GM19455 (cell line): ENCODE measurements at regions not wholly inside any gene's neighbourhood (a gene's known extent, or its start where the extent isn't known, plus 50 kb on each side); places are given as distances from the start of the nearest gene placed in this dataset.
"Not testable (repeated sequence)": the region's sequence is repeated elsewhere in the genome, so short reads cannot be mapped to it uniquely, and the experiment has no call there.

ENCODE experiments used
- ATAC-seq: cut with Tn5 transposase; IDR thresholded peaks from one replicate; pipeline ENCODE4 v1.9.1; 2021; ENCODE audit not compliant: unreplicated experiment

DNA sequence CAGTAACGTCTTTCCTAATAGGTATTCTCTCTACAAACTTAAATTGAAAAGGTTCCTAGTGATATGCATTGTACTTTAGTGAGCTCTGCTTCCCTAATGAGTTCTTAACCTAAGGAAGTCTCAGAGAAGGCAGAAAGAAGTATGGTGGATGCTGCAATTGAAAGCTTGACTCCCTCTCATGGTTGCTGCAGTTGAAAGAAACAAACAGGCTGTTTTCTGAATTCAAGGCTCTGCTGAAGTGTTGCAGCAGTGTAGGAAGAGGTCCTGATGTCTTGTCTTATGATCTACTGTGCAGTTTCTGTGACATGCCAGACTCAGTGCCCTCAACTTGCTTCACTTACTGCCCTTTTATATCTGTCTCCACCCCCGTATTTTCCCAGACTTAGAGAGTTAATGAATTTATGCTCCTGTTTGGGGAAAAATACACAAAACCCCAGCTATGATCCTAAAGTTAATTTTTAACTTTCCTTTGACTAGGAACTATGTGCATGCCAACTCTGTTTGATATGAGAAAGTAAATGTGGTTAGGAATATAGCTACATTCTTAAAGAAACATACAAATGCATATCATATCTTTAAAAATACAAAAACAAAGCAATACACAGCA lies 655.3 kb upstream of the FAM98A start:
- ATAC-seq, result no peak

DNA sequence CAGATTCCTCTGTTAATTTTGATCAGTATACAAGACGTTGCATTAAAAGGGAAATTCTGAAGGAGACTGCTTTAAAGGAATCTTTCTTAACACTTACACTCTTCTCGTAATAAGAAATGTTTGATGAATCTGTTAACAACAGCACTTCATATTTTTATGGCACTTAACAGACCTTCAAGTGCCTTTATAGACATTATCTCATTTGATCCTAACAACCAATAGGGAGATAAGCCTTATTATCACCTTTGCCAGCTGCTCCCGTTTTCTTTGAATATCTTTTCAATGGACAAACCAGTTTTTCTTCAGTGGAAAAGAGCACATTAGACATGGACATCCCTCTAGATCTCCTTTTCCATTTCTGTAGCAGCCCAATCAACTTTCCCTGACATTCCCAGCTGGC lies 653.0 kb upstream of the FAM98A start:
- no peak for ATAC-seq

DNA sequence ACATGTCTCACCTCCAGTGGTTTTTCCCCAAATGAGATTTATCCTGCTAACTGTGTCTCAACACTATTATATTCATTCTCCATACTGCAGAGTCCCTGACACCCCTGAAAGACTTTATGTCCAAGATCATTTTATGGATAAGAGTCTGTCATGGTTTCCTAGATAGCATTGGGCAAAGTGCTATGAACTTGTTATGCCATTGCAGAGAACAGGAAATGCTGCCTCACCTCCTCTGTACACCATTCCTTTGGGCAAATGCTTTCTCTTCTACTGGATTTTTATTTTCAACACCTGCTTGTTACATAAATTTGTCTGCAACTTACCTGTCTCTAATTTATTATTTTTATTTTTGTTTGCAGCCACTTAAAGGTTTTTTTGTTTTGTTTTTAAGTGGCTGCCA lies 652.5 kb upstream of the FAM98A start:
- ATAC-seq, result no peak

DNA sequence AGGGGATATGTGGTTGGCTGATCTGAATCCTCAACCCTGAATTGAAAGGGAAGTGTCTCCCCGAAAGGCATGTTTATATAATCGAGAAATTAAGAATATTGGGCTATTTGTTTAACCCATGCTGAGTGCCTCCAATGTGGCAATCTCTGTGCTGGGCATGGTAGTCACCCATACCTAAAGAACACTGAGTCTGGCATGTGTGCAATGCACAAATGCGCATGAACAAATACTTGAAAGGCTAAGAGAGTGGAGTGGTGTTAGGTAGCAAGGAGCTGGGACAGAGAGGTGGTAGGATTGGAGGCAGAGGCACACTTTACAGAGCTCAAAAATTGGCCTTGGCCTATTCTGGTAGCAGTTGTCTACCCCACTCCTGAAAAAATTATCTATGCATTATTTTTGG lies 645.1 kb upstream of the FAM98A start:
- no peak for ATAC-seq

DNA sequence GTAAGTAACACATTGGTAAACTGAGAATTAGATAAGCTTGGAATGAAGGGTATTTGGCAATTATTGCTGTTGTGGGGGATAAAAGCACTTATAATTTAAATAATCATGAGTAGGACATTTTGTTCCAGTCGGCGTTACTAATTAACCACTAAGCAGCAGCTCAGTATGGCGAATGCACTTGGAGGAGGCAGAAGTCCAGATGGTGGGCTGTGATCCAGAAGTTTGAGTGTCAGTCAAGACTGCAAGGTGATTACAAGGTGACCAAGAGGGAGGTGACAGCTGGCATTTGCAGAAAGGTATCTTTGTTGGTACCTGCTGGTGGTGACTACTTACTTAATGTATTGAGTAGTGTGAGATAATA lies 643.6 kb upstream of the FAM98A start:
- ATAC-seq, result no peak

DNA sequence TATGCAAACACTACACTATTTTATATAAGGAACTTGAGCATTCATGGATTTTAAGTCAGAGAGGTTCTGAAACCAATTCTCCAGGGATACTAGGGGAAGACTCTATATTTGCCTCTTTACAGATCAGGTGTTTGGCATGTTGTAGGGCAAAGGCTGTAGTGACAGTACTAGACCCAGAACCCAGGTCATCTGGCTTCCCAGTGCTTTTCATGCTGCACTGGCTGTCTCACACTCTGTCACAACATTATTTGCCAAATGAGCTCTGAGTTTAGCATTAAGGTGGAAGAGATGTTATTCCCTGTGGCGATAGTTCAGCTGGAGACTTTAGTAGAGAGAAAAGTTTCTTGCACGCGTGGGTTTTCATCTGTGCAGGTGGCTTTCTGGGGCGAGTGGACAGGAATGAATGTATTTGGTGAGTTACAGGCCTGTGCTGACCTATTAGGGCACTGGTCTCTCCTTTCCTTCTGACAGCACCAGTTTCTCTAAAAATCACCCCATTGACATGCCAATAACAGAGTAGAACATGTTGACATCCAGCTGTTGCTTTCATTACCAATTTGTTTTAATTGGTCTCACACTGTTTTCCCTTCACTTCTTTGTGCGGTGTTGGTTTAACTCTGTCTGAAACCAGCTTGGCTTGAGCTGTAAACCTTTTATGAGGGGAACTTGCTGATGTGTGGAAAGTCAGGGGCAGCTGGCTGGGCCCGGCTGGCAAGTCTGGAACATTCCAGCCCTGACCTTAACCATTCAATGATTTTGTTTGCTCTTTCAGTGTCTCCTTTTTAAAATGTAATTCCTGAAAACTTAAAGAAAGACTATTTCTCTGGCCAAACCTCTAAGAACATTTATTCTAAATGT lies 643.0 kb upstream of the FAM98A start:
- no peak for ATAC-seq

DNA sequence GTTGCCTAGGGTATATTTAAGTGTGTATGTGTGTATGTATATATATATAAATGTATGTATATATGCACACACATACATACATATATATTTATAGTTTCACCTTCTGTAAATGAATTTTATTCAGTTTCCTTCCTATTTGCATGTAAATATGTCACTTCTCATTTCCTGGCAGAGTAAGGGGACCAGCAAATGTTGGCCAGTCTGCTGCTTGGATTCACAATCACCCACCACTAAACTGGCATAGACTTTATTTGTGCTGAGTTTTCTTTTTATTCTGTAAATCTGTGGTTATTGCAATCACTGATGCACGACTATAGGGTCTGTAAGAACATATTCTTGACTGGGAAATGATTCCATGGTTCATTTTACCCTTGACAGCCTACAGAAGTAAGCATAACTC lies 640.4 kb upstream of the FAM98A start:
- no peak for ATAC-seq

DNA sequence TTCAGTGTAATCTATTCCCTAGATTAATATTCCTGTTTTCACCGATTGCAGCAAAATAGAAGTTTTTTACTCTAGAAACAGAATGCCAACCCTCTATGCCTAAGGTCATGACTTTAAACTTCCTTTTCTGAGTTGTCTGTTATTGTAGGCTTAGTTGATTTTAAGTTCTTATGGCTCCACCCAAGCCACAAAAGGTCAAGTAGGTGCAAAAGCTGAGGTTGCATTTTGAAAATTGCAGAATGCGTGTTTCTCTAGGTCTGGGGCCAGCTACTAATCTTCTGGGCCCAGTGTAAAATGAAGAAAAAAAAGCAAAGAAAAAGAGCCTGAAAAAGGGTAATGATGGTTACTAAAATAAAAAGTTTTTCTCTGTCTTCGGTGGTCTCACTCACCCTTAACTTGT lies 635.7 kb upstream of the FAM98A start:
- no peak for ATAC-seq

DNA sequence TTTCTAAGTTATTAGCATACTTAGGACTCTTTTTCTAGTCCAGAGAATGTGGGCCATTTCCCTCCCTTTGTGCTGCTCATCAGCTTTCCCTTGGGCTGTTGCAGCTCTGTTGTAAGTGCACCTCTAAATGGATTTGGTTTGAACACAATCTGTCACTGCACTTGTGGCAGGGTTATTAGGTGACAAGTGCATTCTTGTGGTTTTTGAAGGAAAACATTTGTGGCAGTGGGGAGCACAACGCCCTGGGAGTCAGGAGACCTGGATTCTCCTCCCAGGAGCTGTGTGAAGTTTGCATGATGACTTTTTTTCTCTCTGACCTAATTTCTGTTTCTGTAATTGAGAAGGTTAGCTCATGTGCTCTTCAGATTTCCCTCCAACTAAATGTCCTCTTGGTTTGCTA lies 630.9 kb upstream of the FAM98A start:
- ATAC-seq, result no peak

DNA sequence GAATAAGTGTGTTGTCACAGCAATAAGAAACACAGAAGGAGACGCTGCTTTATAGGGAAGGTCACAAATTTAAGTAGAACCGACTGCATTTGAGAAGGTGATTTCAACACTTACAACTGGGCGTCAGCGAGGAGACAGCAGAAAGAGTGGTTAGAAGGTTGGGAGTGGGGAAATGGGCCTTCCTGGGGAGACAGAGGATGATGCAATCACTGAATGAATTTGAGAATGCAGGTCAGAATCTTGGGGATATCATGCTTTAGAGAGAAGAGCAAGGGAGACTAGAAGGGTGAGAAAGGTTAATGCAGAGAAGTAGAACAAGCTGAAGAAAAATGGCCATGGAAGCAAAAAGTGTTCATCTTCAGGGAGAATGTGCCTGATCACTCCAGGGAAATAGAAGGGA lies 616.1 kb upstream of the FAM98A start:
- no peak for ATAC-seq

DNA sequence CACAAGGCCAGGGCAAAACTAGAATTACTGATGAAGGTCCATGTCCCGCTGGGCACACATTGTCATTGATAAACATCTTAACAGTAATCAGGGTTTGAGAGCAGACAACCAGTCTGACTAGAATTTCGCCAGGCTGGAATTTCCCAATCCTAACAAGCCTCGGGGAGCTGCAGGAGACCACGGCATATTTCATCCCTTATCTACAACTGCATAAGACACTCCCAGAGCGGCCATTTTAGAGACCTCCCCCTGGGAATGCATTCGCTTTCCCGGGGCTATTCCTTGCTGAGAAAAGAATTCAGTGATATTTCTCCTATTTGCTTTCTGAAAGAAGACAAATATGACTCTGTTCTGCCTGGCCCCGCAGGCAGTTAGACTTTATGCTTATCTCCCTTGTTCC lies 611.3 kb upstream of the FAM98A start:
- ATAC-seq, result not testable (repeated sequence)

DNA sequence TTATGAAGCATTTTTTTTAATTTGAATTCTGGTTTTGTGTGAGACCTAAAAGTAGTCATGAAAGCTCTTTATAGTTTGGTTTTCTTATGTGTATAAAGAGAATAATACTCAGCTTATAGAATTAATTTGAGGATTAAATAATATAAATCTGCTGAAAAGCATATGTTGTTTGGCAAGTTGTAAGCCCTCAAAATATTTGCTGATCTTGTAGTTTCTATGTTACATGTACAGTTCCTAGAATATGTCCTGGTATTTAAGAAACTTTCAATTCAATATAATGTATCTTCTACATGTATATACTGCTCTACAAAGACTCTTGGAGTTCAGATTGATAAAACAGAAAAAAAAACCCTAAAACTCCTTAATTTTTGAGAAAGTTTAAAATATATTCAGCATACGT lies 605.5 kb upstream of the FAM98A start:
- no peak for ATAC-seq

DNA sequence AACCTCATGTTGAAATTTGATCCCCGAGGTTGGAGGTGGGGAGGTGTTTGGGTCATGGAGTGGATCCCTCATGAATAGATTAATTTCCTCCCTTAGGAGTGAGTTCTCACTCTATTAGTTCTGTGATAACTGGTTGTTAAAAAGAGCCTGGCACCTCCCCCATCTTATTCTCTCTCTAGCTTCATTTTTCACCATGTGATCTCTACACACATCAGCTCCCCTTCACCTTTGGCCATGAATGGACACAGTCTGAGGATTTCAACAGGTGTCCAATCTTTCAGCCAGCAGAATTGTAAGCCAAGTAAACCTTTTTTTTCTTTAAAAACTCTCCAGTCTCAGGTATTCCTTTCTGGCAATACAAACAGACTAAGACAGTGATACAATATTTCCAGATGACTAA lies 602.0 kb upstream of the FAM98A start:
- no peak for ATAC-seq

DNA sequence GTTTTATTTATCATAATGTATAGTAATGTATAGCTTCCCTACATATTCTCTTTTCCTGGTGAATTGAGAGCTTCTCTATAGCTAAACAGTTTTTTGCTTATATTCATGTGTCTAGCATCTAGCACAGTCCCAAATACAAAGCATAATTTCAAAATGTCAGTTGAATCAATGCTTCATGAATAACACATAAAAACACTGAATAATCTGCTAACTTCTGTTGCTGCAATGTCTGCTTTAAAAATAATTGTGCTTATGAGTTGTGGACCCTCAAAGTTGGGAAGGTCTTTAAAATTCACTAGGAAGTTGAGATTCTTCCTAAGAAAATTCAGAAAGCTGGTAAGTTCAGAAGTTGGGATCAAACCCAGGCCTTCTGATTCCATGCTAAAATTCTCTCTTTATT lies 600.9 kb upstream of the FAM98A start:
- ATAC-seq, result no peak

DNA sequence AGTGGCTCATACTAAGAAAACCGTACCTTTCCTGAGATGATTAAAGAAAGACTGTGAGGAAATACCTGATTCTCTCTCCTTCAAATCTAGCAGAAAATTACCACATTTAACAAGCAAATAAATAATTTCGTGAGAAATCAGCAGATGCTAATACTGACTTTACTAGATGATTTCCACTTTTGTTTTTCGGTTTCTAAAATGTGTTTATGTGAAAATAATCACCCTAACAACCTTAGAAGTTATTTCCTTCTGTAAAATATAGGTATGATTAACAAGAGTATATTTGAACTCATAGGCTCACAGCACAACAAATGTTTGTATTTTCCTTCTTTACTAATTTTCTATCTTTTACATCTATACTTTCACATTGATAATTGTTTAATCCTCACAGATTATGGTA lies 594.1 kb upstream of the FAM98A start:
- ATAC-seq, result no peak

DNA sequence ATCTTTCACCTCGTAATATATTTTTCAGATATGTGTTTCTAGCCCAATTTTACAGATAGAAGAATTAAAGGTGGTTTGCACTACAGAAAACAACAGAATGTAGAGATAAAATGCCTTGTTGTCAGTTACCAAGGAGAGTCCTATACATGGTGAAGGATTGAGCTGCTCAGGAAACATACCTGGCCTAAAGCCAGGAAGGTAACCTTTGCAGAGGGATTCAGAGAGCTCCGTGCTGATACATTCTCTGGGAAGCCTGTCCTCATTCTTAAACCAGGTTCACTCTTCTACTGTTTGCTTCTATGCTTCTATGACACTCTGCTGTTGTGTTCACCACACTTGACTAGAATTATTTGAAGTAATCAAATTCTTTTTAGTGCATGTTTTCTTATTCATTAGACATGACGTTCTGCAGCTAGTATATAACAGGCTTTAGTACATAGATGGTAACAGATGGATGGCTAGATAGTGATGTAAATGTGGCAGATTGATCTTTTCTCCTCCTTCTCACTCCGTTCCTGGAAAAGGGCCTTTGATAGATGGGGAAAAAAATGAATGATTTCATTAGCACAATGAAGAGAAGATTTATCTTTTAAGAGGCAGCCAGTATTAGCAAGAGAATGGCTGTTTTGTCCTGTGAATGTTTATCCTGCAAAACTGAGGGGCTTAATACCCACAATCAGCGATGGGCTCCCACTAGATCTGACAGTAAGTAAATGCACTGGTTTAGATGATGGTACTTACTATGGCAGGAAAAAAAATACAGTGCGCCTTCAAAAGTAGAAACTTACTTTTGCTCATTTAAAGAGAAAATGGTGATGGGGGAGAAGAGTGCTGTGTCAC lies 589.6 kb upstream of the FAM98A start:
- no peak for ATAC-seq

DNA sequence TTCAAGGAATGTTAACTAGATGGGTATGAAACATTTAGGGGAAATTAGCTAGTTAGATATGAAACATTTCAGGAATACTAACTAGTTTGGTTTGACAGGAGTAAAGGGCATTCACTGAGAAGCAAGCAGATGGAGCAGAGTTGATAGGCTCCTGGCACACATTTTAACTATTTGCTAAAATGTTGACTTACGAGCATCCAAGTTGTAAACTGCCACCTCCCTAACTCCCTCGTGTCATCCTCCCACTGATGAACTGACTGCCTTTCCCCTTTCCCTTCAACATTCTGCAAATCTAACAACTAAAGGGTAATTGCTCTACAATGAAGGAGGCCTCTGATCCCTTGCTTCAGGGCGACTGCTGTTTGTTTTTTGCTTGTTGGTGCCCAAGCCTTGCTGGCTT lies 580.4 kb upstream of the FAM98A start:
- ATAC-seq, result no peak

DNA sequence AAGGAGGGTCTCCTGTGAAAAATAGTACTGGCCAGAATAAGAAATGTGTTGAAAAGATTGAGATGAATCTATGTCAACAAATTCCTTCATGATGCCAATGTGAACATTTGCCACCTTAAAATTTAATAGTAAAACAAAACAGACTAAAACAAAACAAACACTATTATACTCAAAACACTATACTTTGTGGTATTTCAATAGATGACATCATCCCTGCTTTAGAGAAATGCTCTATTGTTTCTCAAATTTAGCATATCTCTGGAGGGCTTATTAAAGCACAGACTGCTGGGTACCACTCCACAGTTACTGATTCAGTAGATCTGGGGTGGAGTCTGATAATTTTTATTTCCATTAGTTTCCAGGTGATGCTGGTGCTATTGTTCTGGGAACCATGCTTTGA lies 579.4 kb upstream of the FAM98A start:
- ATAC-seq, result no peak

DNA sequence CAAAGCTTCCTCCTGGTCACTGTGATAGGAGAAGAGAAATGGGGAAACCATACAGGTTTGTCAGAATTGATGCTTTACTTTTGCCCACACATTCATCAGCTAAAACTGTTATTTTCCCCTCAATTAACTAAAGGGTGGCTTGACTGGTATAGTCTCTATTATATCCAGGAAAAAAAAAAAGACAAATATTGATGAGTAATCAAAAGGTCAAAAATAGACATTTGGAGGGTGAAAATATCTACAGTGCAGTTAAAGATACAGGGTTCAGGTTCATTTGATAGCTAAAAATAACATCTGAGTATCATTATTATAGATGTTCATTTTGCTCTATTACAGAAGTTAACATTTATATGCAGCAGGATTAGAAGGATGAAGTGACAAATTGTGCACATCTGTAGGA lies 577.6 kb upstream of the FAM98A start:
- ATAC-seq, result no peak

DNA sequence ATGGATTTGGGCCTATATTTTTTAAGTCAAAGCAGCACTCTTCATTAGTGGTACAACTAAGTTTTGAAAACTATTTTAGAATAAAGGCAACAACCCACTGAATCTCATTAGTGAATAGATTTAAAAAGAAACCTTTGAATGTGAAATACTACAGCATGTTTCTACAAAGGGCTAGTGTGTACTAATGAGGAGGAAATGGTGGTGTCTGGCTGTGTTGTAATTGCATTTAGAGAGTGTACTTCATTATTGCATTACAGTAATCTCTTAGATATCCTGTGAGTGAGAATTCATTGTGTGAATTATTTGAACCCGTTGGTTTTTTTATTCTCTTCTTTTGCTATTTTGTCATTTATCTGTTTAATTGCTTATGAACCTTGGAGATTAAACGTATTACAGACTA lies 575.4 kb upstream of the FAM98A start:
- no peak for ATAC-seq

DNA sequence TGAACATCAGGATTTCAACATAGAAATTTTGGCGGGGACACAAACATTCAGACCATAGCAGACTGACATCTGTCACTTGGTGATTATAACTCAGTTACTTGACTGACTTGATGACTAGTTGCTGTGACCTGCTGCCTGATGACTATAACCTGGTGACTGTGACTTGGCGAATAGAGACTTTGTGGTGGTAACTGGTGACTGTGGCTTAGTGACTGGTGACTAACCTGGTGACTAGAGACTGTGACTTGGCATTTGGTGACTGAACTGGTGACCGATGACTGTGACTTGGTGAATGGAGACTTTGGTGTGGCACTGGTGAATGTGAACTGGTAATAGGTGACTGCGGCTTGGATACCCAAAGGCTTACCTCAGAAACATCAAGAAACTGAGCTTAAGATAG lies 563.1 kb upstream of the FAM98A start:
- ATAC-seq, result no peak

DNA sequence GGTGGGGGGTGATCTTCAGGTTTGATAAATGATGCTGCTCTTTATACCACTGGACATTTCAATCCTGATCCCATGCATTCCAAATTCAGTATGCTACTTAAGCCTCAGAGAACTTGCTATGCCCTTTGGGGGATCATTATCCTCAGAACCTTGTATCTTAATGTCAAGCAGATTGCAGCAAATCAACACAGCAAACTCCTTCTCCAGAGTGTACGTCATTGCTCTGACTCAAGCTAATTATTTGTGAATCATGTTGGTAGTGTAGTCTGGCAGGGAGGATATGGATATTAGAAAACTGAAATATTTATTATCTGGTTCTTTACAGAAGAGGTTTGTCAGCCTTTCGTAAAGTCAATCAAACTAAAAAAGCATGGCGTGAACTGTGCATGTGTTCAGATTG lies 562.5 kb upstream of the FAM98A start:
- ATAC-seq, result no peak
